A204.1 (cell line): ENCODE measurements at regions not wholly inside any gene's neighbourhood (a gene's known extent, or its start where the extent isn't known, plus 50 kb on each side); places are given as distances from the start of the nearest gene placed in this dataset.
"Not testable (repeated sequence)": the region's sequence is repeated elsewhere in the genome, so short reads cannot be mapped to it uniquely, and the experiment has no call there.

Experiments
- FAIRE-seq: peaks from 2 replicates; lab custom pipeline; 2012; peaks lifted over from hg19 to GRCh38; lab: Jason Lieb, UNC

DNA sequence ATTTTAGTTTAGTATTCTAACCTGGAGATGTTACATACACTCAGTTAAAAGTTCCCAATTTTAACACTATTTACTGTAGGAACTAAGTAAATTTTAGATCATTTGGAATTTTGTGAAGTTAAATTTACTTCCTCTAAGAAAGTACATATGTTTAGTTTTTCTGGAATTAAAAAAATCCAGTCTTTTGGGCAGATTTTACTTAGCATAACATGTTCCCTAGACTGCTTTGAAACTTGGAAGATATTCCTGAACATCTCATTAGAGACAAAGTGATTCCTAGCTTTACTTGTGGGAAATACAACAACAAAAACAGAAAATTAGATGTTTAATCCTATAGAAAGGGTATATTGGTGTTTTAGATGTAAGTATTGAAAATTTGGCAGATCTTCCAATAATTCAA lies 930.0 kb upstream of the PTPRD start:
- FAIRE-seq = no peak

DNA sequence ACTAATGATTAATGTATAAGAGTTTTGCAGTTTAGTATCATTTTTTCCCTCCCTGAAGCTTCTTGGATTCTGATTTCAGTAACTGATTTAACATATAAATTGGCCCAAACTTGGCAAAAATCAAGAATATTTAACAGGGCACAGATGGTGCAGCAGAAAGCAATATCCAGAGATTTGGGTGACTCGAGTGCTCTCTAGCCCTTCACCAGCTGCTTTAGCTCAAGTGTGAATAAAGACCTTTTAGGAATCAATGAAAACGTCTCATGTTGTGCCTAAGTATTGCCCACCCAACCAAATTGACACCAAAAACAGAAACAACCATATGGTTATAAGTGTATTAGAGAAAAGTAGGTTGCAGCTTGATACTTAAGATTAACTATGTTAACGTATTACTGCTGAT lies 933.4 kb upstream of the PTPRD start:
- FAIRE-seq = no peak

DNA sequence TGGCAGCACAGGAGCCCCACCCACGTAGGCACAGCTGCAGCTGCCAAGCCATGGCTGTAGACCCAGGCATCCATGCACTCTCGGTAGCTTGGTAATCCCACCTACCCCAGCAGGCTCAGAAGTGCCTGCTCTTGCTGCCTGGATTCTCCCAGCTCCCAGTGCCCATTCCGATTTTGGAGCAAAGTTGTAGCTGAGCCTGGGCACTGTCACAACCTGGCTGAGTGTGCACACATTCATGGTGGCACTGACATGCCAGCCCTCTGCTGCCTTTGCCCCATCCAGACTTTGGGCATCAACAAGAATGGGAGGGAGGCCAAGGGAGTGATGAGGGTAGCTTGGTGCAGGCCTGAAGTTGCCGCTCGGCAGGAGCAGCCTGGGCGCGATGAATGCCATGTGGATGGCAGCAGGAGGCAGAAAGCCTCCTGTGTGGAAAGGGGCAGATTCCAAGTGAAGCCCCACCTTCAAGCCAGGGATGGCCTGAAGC lies 936.6 kb upstream of the PTPRD start:
- no peak for FAIRE-seq

DNA sequence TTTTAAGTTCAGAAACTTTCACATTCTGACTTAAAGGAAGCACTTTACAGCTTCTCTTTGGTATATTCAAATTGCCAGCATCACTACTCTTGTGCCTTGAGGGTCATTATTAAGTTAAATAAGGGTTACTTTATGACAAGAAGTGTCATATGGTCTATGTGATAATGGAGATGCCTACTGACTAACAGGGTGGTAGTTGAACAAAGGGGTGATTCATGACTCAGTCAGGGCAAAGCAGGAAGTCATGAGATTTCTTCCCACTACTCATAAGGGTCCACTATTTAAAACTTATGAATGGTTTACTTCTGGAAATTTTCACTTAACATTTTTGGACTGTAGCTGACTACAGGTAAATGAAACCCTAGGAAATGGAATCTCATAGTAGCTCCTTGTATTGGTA lies 938.3 kb upstream of the PTPRD start:
- FAIRE-seq = no peak

DNA sequence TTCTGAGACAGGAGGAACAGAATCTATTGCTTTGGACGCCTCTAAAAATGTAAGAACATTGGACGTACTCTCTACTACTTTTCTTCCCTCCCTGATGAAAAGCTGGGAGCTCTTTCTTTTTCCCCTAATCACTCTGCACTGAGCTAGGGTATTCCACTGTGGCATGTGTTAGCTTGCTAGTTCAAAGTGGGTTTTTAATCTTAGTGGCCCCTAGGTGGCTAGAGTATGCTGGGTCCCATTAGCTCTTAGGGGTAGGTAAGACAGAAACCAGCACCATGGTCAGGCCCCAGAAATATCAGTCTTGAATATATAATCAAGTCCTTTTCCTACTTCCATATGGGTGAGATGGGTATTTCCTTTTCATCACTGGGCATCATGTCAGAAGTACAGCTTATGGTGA lies 945.2 kb upstream of the PTPRD start:
- no peak for FAIRE-seq

DNA sequence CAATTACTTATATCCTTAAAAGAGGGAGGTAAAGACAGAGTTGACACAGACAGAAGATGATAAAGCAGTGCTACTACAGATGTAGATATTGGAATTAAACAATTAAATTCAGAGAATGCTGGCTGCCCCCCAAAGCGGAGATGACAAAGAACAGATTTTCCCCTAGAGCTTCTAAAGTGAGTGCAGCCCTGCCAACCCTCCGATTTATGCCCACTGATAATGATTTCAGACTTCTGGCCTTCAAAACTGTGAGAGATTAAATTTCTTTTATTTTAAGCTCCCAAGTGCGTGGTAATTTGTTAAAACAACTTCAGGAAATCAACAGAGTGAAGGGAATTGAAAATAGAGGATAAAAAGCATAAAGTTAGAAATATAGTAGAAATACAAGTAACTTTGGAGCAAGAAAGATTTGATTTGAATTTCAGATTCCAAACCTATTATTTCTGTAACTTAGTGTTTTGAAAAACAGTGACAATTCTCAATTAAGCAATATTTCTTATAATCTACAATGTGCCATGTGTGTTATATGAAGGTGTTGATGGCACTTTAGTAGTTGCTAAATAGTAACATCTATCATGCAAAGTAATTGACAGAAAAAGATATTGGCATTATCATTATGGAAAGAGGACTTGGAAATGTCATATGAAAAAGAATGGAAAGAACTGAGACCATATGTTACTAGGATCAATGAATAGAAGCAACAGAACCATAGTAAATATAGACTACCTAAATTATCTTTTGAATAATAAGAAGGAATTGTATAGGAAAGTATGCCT lies 946.4 kb upstream of the PTPRD start:
- FAIRE-seq = no peak

DNA sequence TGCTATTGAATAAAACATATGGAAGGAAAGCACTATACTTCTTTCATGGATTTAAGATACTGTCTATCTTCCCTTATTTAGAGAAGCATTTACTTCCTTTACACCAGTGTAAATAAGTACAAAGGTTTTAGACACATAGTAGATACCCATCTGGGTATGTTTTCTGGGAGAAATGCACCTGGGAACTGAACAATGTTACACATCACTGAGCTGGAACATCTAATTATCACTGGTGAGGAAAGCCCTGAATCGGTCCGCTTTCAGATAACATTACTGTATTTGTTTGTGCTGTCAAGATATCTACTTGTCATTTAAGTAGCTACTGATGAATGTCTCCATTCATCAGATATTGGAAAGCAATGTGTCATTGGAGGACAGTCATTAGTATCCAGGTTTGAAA lies 964.7 kb upstream of the PTPRD start:
- no peak for FAIRE-seq

DNA sequence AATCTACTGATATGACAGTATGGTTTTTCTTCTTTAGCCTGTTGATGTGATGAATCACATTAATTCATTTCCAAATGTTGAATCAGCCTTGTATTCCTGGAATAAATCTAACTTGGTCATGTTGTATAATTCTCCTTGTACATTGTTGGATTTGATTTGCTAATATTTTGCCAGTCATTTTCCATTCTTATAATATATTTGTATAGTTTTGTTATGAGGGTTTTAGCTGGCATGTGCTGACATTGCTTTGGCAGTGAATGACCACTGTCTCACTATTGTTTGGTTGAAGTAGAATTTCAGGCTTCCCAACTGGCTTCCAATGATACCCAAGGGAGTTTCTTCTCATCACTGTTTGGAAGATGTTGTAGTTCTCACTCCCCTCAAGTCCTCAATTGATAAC lies 983.0 kb upstream of the PTPRD start:
- FAIRE-seq = no peak

DNA sequence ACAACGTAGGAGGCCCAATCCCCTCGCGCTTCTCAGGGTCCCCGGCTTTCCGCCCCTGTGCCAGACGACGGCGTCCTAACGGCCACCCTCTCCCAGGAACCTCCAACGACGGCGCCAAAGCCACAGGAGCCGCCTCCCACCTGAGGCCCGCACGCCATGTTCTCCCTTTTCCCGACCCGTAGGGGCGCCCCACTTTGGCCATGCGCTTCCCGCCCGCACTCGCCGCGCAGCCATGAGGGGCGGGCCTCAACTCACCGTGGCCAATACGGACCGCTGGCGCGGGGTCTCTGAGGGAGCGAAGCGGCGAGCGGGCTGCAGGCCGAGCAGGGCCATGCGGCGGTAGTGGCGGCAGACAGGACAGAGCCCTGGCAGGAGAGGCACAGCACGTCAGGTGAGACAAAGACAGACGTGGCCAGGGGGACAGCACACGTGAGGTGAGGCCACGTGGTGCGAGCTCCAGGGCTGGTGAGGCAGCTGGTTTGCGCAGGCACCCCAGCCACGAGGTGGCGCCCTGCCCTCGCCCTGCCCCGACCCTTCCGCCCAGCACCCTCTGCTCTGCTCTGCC lies 1005.5 kb upstream of the PTPRD start:
- FAIRE-seq = no peak

DNA sequence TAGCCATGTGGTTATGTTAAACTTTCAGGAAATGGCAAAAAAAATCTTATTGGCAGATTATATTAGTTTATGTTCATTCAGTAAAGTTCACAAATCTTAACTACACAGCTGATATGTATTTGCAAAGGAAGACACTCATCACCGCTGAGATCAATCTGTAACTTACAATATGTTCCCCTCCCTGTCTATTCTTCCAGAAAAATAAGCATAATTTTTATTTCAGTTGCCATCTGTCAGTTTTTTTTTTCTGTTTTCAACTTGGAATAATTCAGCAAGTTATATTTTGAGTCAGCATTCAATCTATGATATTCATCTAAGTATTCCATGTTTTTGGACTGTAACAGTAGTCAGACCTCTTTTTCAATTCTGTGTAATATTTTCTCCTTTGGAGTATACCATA lies 1019.9 kb upstream of the PTPRD start:
- no peak for FAIRE-seq

DNA sequence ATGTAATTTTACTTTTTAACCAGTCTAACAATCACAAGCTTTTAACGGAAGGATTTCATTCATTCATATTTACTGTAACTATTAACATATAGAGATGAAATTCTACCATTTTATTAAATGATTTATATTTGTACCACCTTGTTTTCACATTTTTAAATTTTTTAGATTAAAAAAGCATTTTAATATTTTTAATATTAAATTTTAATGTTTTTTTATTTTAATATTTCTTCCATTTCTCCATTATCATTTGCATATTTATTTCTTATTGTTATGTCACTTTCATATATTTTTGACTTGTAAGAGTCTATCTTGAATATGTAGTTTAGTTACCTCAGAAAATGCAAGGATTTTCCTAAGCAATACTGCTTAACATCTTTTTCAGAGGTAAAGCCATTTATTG lies 1034.0 kb upstream of the PTPRD start:
- peak; percentile 82 for FAIRE-seq

DNA sequence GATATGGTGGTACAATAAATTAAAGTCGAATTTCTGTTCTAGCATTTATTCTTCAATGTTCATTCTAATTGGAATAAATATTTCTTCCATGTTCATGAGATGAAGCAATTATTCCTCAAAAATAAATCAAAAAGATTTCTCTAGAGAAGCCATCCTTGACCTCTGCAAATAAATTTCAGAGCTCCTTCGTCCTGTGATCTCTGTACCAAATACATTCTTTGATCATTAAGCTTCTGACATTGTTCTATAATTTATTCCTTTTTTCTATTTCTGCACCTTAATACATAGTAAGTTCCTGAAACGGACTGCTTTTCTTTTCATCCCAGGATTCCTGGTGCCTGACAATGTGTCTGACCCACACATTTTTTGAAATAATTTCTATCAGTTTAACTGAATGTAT lies 1039.3 kb upstream of the TYRP1 start:
- no peak for FAIRE-seq

DNA sequence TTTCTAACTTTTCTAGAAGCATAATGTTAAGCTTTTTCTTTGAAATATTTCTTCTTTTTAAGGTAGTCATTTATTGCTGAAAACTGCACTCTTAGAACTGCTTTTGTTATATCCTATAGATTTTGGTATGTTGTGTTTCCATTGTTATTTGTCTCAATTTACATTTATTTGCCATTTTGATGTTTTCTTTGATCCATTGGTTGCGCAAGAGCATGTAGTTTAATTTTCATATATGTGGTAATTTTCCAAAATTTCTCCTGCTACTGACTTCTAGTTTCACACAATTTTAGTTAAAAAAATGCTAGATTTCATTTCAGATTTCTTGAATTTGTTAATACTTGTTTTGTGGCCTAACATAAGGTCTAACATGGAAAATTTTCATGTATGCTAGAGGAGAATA lies 1029.3 kb upstream of the TYRP1 start:
- no peak for FAIRE-seq

DNA sequence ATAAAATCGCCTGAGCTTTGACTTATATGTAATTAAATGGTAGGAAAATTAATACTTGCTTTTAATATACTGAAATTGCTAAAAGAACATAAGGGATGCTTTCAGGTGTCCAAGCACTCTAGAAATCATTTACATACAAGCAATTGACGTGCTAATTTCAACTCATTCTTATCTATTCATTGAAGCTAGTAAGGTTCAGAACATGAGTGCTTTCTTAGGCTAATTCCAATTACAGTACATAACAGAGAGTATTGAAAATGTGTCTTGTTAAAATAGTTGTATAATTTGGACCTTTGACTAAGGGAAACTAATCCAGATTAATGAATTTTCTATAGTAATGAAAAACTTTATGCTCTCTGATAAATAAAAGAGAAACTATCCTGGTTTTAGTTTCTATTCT lies 1016.4 kb upstream of the TYRP1 start:
- no peak for FAIRE-seq

DNA sequence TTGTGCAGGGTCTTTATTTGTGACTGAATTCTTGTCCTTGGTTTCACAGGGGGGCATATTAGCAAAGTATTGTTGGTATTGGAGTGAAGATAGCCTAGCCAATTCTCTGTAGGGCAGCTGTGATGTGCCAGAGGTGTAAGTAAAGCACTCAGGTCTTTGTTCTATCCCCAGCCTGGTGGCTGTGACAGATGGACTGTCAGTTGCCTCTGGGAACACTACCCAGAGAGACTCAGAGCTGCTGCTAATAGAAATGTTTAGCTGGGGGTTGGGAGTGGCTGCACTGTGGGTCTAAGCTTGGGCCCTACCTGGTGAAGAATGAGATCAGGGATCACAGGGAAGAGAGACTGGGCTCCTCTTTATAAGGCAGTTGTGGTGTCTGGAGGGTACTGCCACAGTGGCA lies 1006.5 kb upstream of the TYRP1 start:
- FAIRE-seq = no peak

DNA sequence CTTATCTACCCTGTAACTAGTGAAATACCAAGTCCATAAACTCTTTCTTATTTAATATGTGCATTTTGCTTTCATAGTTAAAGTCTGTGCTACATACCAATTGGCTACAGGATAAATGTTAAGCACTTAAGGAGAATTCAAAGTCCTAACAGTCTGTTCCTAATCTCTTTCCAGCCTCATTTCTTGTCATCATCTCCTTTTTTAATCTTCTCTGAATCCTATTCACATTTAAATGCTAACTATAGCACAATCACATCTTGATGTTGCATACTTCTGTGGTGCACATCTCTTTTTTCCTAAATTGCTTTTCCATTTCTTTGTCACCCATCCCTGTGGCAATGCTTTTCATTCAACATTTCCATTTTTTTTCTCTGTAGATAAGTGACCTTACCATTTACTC lies 996.1 kb upstream of the TYRP1 start:
- FAIRE-seq = no peak

DNA sequence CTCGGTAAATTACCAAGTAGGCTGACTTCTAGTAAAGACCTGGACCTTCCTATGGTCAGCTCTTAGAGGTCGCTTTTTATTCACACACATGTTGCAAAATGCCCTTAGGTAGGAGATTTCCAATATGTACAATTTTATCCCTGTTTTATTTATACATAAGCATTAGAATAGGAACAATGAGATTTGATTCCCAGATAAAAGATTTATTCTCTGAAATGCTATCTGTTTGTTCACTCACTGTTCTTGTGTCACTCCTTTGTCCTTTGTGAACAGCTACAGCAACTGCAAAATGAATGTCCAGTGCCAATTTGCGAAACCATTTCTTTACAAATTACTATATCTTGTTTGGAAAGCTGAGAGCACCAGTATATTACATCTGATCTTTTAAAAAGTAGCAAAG lies 991.5 kb upstream of the TYRP1 start:
- FAIRE-seq = no peak

DNA sequence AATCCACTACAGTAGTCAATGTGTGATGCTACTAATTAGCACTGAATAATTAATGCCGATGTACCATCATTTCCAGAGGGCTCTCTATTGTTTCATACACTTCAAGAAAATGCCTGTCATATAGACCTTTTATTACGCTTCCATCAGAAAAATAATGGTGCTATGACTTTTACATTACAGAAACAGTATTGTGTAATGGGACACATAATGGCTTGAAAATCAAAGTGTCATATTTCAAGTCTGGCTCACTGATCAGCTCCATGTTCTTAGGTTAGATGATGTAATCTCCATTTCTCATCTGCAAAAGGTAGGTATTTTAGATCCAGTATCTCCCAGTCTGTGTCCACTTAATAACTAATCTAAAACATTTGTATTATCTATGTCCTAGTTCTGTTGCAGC lies 990.6 kb upstream of the TYRP1 start:
- FAIRE-seq = no peak

DNA sequence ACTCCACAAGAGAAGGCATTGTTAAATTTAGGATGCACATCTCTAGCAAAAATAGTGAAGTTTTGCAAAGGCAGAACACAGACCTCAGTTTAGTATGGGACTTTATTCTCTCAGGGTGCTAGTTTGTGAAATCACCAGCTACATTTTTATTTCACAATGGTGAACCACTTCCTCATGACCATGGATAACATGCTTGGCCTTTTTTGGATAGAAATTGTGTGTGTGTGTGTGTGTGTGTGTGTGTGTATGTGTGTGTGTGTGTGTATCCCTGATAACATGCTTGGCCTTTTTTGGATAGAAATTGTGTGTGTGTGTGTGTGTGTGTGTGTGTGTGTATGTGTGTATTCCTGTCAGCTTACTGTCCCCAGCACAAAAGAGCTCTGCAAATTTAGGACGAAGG lies 989.0 kb upstream of the TYRP1 start:
- FAIRE-seq = not testable (repeated sequence)

DNA sequence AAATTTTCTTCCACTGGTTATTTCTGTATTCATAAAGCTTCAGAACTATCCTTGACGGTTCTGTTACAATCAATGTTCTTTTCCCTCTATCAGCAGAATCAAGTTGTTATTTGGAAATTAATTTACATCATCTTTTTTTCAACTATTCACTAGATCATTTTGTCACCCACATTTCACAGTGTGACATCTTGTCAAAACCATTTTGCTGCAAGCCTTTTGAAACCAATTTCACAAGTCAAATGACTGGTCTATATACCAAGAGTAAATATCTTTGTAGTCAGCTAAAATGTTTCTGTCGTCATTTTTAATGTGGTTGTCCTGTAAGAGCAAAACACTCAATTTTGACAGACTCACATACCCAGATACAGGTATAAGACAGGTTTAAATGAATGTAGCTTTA lies 984.3 kb upstream of the TYRP1 start:
- FAIRE-seq = no peak

DNA sequence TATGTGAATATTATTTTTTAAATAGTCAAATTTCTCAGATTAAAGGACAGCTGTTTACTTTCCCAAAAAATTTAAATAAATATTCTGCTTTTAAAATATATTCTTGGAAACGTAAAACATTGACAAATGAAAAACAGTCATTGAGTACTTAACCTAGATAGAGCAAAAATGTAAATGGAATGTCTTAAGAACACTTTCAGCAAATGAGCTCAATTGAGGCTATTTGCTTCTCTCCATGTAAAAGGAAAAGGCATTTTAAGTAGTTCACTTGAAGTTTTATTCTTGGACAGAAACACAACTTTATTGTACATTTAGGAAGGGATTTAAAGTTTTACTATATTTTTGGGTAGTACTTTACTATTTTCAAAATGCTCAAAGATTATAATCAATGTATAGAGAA lies 983.6 kb upstream of the TYRP1 start:
- no peak for FAIRE-seq

DNA sequence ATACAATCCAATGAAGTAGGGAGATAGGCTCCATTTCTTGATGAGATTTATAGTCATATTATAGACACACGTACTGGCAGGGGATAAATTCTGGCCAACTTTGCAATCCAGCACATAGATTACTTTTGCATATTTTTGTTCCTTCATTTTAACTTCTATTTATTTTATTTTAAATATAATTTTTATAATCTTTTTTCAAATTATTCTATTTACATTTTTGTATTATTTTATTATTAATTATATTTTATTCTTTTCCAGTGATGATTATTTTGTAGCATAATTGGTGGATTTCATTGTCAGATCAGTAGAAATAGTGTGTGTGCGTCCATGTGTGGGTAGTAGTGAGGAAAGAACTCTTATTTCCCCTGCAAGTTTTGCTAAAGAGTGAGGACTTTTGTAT lies 980.1 kb upstream of the TYRP1 start:
- FAIRE-seq = peak; percentile 34

DNA sequence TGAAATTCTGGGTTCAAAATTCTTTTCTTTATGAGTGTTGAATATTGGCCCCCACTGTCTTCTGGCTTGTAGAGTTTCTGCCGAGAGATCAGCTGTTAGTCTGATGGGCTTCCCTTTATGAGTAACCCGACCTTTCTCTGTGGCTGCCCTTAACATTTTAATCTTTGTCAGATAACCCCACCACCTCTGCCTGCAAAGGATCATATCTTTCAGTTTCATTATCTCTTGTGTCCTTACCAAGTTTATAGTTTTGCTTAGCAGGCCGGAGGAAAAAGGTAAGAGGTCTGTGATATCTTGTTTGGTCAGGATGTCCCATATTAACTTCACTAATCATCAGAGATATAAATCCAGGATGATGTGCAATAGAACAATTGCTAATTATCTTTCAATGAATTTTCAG lies 970.2 kb upstream of the TYRP1 start:
- no peak for FAIRE-seq

DNA sequence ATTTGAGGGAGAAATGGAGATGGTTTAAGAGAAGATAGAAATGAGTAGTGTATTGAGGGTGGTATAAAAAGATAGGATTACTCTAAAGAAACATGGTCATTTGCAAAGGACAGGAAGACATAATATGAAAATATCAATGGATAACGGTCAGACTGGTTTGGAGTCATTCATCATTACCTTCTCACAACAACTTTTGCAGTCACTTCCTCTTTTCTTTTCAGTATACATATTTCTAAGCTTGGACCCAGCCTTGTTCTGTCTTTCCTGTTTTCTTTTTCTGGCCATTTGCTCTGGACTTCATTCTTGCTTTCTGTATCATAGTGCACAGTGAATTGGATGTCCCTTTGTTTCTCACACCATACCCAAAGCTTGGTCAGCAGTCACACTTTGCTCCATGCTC lies 966.5 kb upstream of the TYRP1 start:
- FAIRE-seq = no peak
